ENCODE measurements at regions not wholly inside any gene's neighbourhood (a gene's known extent, or its start where the extent isn't known, plus 50 kb on each side); places are given as distances from the start of the nearest gene placed in this dataset.

GRCh38 chr3:76702676-76703075 lies 337.2 kb upstream of the ROBO2 start:
- TF ChIP-seq CTCF (IDR thresholded peaks at IDR 0.05) (no peak), EP300 (IDR thresholded peaks at IDR 0.05) (no peak), POLR2A (IDR thresholded peaks at IDR 0.05) (no peak), POLR2AphosphoS5 (IDR thresholded peaks at IDR 0.05) (no peak)

Data from stomach (tissue), 4 donors.